ENCODE measurements at regions not wholly inside any gene's neighbourhood (a gene's known extent, or its start where the extent isn't known, plus 50 kb on each side); places are given as distances from the start of the nearest gene placed in this dataset.

GRCh38 chr3:3556078-3556477 is 243.2 kb upstream of the LRRN1 start:
- TF ChIP-seq POLR2AphosphoS5 (IDR thresholded peaks at IDR 0.05; ENCODE audit: borderline replicate concordance, low read depth, low read length): no peak
- TF ChIP-seq EZH2 (IDR thresholded peaks at IDR 0.05): no peak
- TF ChIP-seq FOXP2 (optimal IDR thresholded peaks at IDR 0.05; ENCODE audit: control extremely low read depth, extremely low read length, insufficient read depth): no peak

Measured in SK-N-MC (cell line).